ENCODE measurements at regions not wholly inside any gene's neighbourhood (a gene's known extent, or its start where the extent isn't known, plus 50 kb on each side); places are given as distances from the start of the nearest gene placed in this dataset.
"Not testable (repeated sequence)": the region's sequence is repeated elsewhere in the genome, so short reads cannot be mapped to it uniquely, and the experiment has no call there.

- intact Hi-C loops (cut with DNase I), result no loop called here
- no peak for DNase-seq
- Histone ChIP-seq H3K9me3 (no peaks in the 10 kb centered on the region), H3K4me3 (replicated peaks in 1 of 3) (no peak overlapping the region), H3K27me3 (no peaks in the 10 kb centered on the region), H3K36me3 (no peaks in the 10 kb centered on the region), H3K4me1 (no peaks in the 10 kb centered on the region), H3K27ac (no peak overlapping the region)
- 85 to 88% methylated on average over 3 of the region's 3 CpGs for WGBS, 2 donors
- TF ChIP-seq CTCF (IDR thresholded peaks at IDR 0.05) (no peak), POLR2A (IDR thresholded peaks at IDR 0.05) (no peak)
Measured at GRCh38 chrX:41003506-41004270, 81.6 kb upstream of the USP9X start.

- TF ChIP-seq POLR2A (IDR thresholded peaks at IDR 0.05), result no peak
- TF ChIP-seq CTCF (IDR thresholded peaks at IDR 0.05), result no peak
- Histone ChIP-seq H3K9me3 (no peaks in the 10 kb centered on the region), H3K36me3 (no peaks in the 10 kb centered on the region), H3K4me3 (replicated peaks in 1 of 3) (no peak overlapping the region), H3K27ac (no peak overlapping the region), H3K27me3 (no peaks in the 10 kb centered on the region), H3K4me1 (no peaks in the 10 kb centered on the region)
- intact Hi-C loops (cut with DNase I), result no loop called here
- no peak for DNase-seq
- WGBS, 2 donors, result 42 to 45% methylated on average over 3 of the region's 3 CpGs
Measured at GRCh38 chrX:41005445-41005992, 79.7 kb upstream of the USP9X start.

GRCh38 chrX:41009850-41010846 lies 75.1 kb upstream of the USP9X start:
- TF ChIP-seq CTCF (IDR thresholded peaks at IDR 0.05), result no peak
- TF ChIP-seq POLR2A (IDR thresholded peaks at IDR 0.05), result peak in 1 of 2 donors; percentile 42
- Histone ChIP-seq H3K4me3 (replicated peaks in 1 of 3) (peak overlapping the region in 1 of 3 donors; percentile 19), H3K27ac (peak overlapping the region; percentile 61 to 88 (median 85)), H3K27me3 (no peaks in the 10 kb centered on the region), H3K9me3 (no peaks in the 10 kb centered on the region), H3K4me1 (no peaks in the 10 kb centered on the region), H3K36me3 (no peaks in the 10 kb centered on the region)
- DNase-seq, result peak; percentile 65
- WGBS, 2 donors, result 11 to 40% methylated on average over 8 to 21 of the region's 28 CpGs
- intact Hi-C loops (cut with DNase I), result no loop called here

GRCh38 chrX:41014776-41015360 lies 70.4 kb upstream of the USP9X start:
- Histone ChIP-seq H3K27ac (no peak overlapping the region), H3K27me3 (no peaks in the 10 kb centered on the region), H3K4me1 (no peaks in the 10 kb centered on the region), H3K36me3 (no peaks in the 10 kb centered on the region), H3K9me3 (no peaks in the 10 kb centered on the region), H3K4me3 (replicated peaks in 1 of 3) (no peak overlapping the region)
- no peak for TF ChIP-seq CTCF (IDR thresholded peaks at IDR 0.05)
- TF ChIP-seq POLR2A (IDR thresholded peaks at IDR 0.05), result no peak
- intact Hi-C loops (cut with DNase I), result no loop called here
- no peak for DNase-seq
- 91 to 93% methylated on average over 5 of the region's 5 CpGs for WGBS, 2 donors

GRCh38 chrX:41017785-41018184 lies 67.5 kb upstream of the USP9X start:
- H3K4me1 ChIP-seq; DNase-seq; H3K27ac ChIP-seq; H3K36me3 ChIP-seq; H3K4me3 ChIP-seq (replicated peaks in 1 of 3); intact Hi-C loops (cut with DNase I); H3K9me3 ChIP-seq; H3K27me3 ChIP-seq: not testable (repeated sequence)
- WGBS, 2 donors, result 96 to 100% methylated on average over 2 to 5 of the region's 6 CpGs

- H3K4me1 ChIP-seq; intact Hi-C loops (cut with DNase I); H3K4me3 ChIP-seq (replicated peaks in 1 of 3); H3K27ac ChIP-seq; H3K9me3 ChIP-seq; H3K27me3 ChIP-seq; H3K36me3 ChIP-seq; DNase-seq: not testable (repeated sequence)
- 77 to 80% methylated on average over 9 of the region's 9 CpGs for WGBS, 2 donors
Measured at GRCh38 chrX:41018391-41019040, 66.7 kb upstream of the USP9X start.

All from thyroid gland (tissue), 4 donors.